Daoy (cell line): ENCODE measurements at regions not wholly inside any gene's neighbourhood (a gene's known extent, or its start where the extent isn't known, plus 50 kb on each side); places are given as distances from the start of the nearest gene placed in this dataset.
"Not testable (repeated sequence)": the region's sequence is repeated elsewhere in the genome, so short reads cannot be mapped to it uniquely, and the experiment has no call there.

Experiments used
- DNase-seq: peaks from one replicate; pipeline ENCODE4 v3.0.0-alpha.2; 2015; ENCODE audit warnings: low read depth

DNA sequence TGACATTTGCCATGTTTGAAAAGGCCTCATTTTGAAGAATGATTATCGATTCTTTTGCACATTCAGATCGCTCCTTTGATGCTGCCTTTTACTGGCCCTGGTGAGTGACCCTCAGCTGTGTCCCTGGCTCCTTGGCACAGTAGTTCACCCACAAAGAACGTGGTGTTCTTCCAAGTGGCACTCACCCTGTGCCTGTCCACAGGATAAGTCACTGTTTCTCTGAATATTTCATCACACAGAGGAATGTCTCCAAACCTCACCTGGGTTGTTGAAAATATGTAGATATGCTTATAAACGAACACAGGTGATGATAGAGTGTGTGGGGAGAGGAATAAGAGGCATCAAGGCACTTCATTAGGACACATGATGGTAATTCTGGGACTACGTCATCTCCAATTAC lies 810.7 kb downstream of the CCSER2 start:
- no peak for DNase-seq

DNA sequence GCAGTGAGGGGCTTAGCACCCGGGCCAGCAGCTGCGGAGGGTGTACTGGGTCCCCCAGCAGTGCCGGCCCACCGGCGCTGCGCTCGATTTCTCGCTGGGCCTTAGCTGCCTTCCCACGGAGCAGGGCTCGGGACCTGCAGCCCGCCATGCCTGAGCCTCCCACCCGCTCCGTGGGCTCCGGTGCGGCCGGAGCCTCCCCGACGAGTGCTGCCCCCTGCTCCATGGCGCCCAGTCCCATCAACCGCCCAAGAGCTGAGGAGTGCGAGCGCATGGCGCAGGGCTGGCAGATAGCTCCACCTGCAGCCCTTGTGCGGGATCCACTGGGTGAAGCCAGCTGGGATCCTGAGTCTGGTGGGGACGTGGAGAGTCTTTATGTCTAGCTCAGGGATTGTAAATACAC lies 813.1 kb downstream of the CCSER2 start:
- not testable (repeated sequence) for DNase-seq

DNA sequence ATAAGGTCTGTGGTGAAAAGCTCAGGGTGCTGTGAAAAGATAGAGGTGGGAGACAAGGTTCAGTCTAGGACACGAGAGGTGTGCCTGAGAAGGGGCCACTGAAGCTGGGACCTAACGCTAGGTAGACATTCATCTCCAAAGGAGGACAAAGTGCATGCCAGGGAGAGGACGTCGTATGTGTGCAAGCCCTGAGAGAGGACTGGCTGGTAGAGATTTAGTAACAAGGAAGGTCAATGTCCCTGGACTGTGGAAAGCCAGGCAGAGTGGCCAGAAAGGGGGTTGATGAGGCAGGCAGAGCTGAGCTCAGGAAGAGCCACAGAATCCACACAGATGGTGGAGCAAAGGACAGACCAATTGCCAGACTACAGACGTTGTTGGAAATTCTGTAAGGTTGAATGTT lies 817.6 kb downstream of the CCSER2 start:
- DNase-seq, result no peak

DNA sequence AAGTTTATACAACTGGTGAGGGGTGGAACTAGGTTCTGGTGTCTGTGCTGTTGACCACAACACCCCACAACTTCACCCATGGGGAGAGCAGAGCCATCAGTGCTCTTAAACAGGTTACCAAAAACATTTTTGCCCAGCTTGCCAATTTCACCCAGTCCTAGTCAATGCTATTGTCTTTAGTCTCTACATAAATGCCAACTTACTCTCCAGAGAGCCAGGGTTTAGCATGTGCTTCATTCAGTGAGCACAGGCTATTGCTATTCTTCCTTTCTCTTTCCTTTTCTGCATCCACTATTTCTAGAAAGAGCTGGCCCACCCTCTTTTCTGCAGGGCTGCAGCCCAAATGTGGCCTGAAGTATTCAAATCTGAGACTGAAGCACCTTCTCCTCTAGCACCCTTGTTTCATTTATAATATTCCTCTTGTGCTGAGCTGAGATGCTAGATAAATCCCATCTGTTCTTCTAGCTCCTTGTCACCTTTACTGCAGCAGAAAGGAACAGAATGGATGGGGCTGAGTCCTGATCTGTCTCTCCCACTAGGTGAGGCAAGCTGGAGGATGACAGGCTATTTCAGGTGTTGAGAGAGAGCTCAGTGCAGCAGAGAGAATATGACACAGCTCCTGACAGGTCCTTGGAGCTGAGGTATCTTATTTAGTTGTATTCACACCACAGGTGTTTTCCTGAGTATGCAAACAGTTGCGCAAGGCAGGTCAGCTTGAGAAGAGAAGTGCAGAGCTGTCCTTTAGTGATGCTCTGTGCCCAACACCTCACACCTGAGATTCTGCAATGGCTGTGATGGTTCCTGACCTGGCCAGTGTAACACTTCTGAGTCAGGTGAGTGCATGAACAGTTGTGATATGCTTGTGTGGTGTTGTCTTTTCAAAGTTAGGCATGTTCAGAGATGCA lies 819.2 kb downstream of the CCSER2 start:
- no peak for DNase-seq

DNA sequence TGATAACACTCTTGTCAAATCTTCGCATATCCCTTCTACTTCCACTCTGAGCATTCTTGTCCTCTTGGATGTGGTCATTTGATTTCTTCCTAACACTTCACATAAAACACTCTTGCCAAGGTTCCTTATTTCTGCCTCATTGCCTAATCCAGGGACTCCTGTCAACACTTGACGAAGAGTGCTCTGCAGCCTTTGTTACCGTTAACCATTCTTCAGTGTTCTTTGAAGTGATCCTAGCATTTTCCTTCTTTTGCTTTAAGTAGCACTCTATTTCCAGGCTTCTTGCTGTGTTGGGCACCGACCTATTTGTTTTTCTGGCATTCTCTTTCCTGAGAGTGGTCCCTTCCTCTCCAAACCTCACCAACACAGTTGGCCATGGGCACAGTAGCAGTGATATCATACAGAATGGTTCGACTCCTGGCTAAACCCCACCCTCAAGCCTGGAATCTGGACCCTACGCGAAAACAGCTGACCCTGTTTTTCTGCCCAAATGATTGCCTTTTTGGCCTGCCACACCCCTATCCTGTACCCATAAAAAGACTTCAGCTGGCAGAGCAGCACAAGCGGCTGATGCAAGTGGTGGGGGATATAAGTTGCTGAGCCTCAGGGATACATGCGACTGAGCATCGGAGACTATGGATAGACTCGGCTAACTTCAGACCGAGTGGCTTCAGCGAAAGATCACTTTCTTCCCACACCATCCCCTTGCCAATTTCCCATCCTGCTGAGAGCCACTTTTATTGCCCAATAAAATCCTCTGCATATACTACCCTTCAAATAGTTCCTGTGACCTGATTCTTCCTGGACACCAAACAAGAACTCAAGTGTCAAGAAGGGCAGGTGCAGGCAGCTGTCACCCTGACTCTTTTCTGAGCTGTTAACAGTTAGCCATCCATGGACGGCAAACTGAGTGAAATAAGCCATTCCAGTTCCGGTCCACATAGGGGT lies 820.6 kb downstream of the CCSER2 start:
- no peak for DNase-seq

DNA sequence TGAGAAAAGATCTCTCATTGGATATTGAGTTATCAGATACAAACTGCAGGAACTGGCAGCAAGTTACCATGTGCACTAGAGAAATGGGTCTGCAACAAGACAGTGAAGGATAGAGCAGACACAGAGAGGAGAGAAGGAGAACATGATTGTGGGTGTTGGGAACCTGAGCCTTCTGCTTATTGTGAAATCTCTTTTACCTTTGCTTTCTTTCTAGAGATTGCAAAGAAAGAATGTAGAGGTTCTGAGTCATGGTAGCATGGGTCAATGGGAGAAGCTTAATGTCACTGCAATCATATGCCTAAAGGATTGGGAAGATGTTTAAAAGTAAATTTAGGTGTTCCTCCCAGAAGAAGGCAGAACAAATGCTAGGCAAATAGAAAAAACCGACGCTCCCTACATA lies 821.4 kb downstream of the CCSER2 start:
- no peak for DNase-seq

DNA sequence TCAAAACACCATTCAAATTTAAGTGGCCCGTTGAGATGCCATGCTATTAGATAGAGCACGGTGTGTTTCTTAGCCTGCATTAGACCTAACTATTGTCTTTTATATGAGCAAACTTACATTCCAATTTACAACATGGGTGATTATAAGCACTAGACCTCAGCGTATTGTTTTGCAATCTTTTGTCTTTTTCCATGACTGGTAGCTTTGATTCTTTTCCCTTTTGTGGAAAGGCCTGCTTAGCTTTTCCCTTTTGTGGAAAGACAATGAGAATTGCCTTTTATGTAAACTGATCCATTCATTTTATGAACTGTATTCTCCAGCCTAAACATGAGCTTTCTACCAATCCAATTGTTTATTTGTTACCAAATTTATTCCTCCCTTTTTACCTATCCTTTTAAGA lies 823.1 kb downstream of the CCSER2 start:
- no peak for DNase-seq

DNA sequence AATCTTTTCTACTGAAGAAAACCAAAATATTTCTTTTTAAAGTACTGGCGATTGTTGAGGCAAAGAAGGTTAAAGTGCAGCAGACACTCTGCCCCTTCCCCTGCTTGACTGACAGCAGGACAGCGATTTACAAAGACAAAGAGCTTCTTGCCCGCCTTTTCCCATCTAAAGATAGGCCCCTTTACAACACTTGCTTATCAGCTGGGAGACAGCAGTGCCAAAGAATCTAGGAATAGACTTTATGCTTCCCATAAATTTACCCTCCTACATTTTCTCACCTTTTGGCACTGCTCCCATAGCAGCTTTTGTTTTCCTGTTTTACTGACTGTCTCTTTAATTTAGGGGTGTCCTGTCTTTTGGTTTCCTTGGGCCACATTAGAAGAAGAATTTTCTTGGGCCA lies 824.1 kb downstream of the CCSER2 start:
- DNase-seq, result no peak

DNA sequence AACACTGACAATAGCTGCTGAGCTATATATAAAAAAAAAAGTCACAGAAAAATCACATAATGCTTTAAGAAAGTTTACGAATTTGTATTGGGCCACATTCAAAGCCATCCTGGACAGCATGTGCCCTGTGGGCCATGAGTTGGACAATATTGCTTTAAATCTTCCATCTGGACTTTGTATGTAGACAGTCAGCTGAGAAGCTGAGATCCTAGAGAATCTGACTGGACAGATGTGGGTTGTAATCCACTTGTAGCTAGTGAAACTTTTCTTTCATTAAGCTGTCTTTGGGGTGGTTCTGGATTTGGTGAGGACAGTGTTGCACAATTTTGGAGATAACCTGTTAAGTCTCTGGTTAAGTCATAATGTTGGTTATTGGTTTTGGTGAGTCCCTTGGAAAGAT lies 824.5 kb downstream of the CCSER2 start:
- no peak for DNase-seq

DNA sequence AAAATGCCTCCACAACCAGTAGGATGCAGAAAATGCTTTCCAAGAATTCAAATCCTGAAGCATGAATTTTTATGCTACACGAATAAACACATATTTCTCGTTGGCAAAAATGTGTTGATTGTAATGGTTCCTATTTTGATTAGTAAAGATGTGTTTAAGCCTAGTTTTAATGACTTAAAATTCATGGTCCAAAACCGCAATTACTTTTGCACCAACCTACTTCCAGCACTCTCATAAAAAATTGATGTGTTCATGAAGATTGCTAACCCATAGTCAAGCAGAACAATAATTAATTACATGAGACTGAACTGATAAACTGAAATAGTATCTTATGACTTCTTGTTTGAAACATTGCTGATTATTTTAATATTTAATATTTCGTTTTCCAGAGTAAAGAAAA lies 828.8 kb downstream of the CCSER2 start:
- no peak for DNase-seq

DNA sequence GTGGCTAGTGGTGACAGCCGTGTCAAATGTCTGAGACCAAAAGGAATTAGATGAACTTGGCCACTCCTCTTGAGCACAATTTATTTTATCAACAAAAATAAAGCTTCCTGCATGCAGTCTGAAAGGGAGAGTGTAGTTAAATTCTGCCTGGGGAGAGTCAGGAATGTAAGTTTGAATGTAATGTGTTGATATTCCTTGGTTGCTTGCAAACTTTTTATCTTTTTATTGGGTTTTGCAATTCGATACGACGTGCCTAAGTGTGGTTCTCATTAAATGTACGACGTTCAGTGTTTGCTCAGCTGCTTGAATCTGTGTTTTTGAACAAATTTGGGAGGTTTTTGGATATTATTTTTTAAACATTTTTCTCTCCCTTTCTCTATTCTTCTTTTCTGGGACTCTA lies 839.9 kb downstream of the CCSER2 start:
- DNase-seq, result no peak

DNA sequence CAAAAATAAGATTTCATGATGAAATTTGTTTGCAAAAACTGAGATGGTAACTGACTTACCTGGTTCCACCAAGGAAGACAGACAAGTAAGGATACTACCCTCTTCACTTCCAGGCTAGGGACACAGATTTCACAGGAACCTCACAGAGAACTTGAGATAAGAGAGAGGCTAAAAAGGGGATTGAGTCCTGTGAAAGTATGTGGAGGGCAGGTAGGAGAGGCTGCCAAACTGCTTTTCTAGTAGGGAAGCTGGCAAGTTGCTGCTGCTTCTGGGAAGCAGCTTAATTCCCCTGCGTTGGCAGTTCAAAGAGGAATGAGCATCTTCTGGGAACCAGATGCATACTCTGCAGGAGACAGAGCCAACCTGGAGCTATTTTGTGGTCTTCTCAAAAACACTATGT lies 841.6 kb downstream of the CCSER2 start:
- no peak for DNase-seq

DNA sequence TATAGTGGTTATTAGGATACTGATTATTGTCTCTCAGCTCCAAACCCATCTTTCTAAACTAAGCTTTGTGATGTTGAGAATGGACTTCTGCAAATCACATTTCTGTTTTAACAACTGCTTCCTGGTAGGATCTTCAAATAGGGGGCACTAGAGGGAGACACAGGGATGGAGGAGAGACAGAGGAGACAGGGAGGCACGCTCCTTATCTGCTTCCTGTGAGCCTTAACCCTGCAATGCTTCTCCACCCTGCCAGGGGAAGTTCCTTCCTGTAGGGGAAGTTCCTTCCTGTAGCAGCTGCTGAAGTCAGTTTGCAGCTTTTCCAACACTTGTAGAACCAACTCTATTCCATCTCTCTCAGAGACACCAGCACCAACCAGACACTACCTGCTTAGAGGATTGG lies 847.2 kb downstream of the CCSER2 start:
- no peak for DNase-seq

DNA sequence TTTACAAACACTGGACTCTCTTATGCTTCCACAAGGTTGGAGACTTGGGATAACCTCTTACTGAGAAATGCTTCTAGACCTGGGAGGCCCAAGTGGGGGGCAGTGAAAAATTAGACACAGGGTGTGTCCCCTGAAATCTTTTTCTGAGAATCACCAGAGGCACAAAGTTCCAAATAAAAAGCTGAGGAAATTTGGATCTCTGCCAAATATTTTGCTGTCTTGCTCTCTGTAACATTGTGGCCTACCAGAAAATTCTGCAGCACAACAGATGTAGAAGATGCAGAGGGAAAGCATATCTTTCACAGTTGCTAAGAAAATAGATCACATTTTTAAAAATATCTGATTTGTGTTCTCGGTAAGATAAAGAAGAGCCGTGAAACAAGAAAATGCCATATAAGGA lies 849.4 kb downstream of the CCSER2 start:
- DNase-seq, result no peak

DNA sequence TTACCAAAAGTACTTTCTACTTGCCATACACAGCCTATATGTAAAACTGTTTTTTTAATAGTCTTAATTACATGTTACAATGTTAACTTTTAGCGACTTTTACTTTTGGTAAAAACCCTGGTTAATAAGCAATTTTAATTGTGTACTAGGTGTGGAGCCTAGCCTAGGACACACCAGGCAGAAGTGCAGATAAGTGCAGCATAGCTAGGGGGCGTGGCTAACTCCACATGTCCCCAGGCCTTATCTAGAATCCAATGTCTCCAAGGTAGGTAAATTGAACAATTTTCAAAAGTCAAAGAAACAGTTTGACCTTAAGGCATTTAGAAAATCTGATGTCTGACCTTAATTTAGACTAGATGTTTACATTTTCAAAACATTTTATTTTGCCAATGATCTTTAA lies 858.7 kb downstream of the CCSER2 start:
- no peak for DNase-seq

DNA sequence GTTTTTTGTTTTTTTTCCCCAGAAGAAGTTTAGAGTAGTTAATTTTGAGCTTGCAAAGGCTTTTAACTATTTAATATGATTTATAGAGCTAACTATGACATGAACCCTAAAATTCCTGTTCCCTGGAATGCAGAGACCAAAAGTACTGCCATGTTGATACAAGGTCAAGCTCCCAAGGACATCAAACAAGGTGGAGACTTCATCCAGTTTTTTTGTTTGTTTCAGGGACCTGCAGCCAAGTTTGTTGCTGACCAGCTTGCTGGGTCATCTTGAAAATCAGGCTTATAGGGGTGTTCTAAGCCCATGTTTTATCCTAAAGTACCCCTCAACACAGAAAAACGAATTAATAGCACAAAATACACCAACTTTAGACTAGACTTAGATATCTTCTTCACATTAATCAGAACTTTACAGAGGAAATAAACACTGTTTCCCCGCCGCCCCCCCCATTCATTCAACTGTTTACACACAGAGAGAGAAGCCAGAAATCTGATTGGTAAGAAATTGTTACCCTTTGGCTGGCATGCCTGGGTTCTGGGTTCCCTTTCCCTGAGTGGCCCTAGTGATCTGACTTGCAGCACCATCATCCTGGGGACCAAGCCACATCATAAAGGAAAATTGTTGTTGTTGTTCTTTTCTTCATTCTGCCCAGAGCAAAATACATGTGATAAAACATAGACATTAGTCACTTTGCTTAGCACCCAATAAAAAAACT lies 860.5 kb downstream of the CCSER2 start:
- DNase-seq, result no peak

DNA sequence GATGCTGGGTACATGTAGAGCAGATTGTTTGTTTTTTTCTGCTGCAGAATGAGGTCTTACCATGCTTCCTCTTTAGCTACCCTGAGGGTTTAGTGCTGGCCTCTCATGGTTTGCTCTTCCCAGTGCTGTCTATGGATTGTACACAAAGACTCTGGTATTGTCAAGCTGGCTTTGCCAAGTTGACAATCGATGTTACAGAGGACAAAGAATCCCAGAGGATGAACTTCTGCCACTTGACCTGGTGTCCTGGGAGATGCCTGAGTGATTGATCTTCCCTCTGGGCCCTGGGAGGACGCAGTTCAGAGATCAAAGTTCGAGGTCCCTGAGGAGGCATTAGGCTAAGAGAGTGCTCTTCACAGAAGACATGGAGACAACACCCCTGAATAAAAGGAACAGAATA lies 865.4 kb downstream of the CCSER2 start:
- no peak for DNase-seq

DNA sequence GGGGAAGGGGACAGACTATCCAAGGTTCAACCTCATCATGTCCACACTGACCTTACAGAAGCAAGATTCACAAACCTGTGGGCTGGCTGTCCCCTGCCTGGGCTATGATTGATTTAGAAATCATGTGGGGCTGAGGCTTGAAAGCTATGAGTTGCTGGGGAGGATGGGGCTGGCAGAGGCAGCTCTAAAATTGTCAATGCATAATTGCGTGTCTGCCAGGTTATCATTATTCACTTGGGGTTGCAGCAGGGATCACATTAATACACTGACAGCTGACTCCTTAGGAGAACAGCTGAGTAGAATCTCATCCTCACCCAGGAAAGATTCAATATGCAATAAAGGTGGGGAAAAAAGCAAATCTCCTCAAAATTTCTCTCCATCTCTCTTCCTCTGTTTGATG lies 866.3 kb downstream of the CCSER2 start:
- DNase-seq, result no peak

DNA sequence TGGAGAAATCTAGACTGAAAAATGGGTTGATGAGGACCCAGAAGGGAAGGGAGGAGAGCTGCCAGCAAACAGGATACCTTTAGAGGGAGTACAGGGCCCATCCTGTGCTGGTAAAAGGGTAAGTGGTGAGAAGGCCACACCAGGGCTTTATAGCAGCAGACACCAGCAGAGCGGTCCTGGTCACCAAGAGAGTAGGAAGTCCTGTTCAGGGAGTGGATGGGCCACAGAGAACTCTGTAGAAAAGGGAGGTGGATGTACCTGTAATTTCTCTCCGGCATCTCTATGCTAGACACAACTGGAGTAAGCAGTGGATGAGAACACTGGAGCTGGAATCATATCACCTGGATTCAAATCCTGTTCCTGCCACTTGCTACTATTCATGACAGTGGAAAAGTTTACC lies 867.2 kb downstream of the CCSER2 start:
- no peak for DNase-seq

DNA sequence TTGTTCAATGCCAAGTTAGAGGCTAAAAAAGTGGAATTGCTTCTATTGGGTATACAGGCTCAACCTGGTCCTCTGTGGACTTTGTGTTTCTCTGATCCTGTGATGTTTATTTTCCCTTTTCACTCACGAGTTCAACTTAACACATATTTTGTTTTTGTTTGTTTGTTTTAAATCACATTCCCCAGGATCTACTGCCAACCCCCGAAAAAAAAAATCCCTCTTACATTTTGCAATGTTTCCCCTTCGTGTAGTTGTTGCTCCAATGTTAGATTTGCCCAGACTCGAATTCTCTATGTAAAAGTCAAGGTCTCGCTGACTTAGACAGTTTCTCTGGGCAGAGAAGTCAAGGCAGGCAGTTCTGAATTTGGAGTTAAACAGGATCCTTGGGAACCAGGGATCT lies 876.4 kb downstream of the CCSER2 start:
- no peak for DNase-seq

DNA sequence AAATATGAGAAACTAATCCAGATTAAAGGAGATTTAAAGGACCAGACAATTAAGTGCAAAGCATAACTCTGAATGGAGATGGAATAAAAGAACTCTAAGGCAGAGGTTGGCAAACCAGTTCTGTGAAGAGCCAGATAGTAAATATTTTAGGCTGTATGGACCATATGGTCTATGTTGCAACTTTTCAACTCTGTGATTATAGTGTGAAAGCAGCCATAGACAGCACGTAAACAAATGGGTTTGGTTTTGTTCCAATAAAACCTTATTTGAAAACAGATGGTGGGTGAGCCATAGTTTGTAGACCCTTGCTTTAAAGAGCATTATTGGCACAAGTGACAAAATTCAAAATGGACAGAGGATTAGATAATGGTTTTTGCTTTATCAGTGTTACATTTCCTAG lies 884.1 kb downstream of the CCSER2 start:
- DNase-seq, result no peak

DNA sequence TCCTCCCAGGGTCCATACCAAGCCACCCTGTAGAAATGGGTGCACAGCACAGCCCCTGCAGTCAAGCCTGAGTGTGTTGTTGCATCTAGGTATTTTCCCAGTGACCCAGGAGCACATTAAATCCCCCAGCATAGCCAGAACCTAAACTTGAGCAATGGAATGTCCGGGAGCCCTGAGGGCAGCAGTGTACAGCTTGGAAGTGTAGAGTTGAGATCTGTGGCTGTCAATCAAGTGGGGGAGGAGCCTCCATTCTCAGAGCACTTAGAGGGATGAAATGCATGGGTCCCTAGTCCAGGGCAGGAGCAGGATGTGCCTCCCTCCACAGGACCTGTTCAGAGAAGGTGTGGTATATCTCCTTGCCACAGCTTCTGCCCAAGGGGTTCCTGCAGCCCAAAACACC lies 885.1 kb downstream of the CCSER2 start:
- DNase-seq, result no peak
